Colonic mucosa (tissue), 4 donors: ENCODE measurements at regions not wholly inside any gene's neighbourhood (a gene's known extent, or its start where the extent isn't known, plus 50 kb on each side); places are given as distances from the start of the nearest gene placed in this dataset.

ENCODE experiments used
- DNase-seq: peaks from one replicate; pipeline ENCODE4 v3.0.0-alpha.2; 2020
- H3K27ac ChIP-seq: fragments of 200-600 bp; one replicate; pipeline ENCODE4 v1.8.0; 2021
- H3K27me3 ChIP-seq: fragments of 200-600 bp; one replicate; pipeline ENCODE4 v1.8.0; 2021
- H3K36me3 ChIP-seq: fragments of 200-600 bp; one replicate; pipeline ENCODE4 v1.8.0; 2021
- H3K4me1 ChIP-seq: fragments of 200-600 bp; one replicate; pipeline ENCODE4 v1.8.0; 2021; ENCODE audit warnings: mild to moderate bottlenecking
- H3K4me3 ChIP-seq: fragments of 200-600 bp; one replicate; pipeline ENCODE4 v1.8.0; 2021
- H3K9ac ChIP-seq, 2 donors: one replicate each; pipeline ENCODE4 v1.7.0; 2013; ENCODE audit warnings: control low read depth in 2 of 2, low read depth in 2 of 2, low read length in 2 of 2
- H3K9me3 ChIP-seq: fragments of 200-600 bp; one replicate; pipeline ENCODE4 v1.8.0; 2021
- CTCF ChIP-seq: fragments of 200-600 bp; IDR thresholded peaks from one replicate; pipeline ENCODE4 v1.8.0; 2022; ENCODE audit warnings: antibody characterized with exemption, mild to moderate bottlenecking
- intact Hi-C: fragments of 100-400 bp; cut with DNase I; formaldehyde crosslinking; loops from one replicate; pipeline ENCODE4 v1.14.1; 2022
- donor health status: healthy.
- donor health status: DM: no; HTN: no; CAD: no.
- donor health status: DM: no; HTN: no; CAD: no.

- intact Hi-C loops = no loop called here
- Histone ChIP-seq H3K4me3 (no peak overlapping the region), H3K9me3 (no peaks in the 10 kb centered on the region), H3K27me3 (no peaks in the 10 kb centered on the region), H3K27ac (no peak overlapping the region), H3K4me1 (no peaks in the 10 kb centered on the region), H3K9ac (no peak overlapping the region), H3K36me3 (no peaks in the 10 kb centered on the region)
- no peak for TF ChIP-seq CTCF
- DNase-seq = no peak
Observed at GRCh38 chr4:111676533-111676932, 468.7 kb upstream of the FAM241A start.

GRCh38 chr4:111678479-111678878 is 466.8 kb upstream of the FAM241A start:
- Histone ChIP-seq H3K36me3 (no peaks in the 10 kb centered on the region), H3K4me3 (no peak overlapping the region), H3K27me3 (no peaks in the 10 kb centered on the region), H3K9me3 (no peaks in the 10 kb centered on the region), H3K4me1 (no peaks in the 10 kb centered on the region), H3K27ac (no peak overlapping the region), H3K9ac (no peak overlapping the region)
- no peak for DNase-seq
- intact Hi-C loops = no loop called here
- no peak for TF ChIP-seq CTCF

GRCh38 chr4:111678908-111679307 is 466.3 kb upstream of the FAM241A start:
- no peaks in the 10 kb centered on the region for H3K36me3 ChIP-seq
- H3K9me3 ChIP-seq = no peaks in the 10 kb centered on the region
- no peak for DNase-seq
- no peaks in the 10 kb centered on the region for H3K27me3 ChIP-seq
- intact Hi-C loops = no loop called here
- TF ChIP-seq CTCF = no peak
- H3K4me3 ChIP-seq = no peak overlapping the region
- no peak overlapping the region for H3K27ac ChIP-seq
- no peaks in the 10 kb centered on the region for H3K4me1 ChIP-seq
- no peak overlapping the region for H3K9ac ChIP-seq

GRCh38 chr4:111681270-111681669 is 464.0 kb upstream of the FAM241A start:
- intact Hi-C loops = no loop called here
- TF ChIP-seq CTCF = no peak
- Histone ChIP-seq H3K27ac (no peak overlapping the region), H3K4me3 (no peak overlapping the region), H3K4me1 (no peaks in the 10 kb centered on the region), H3K9me3 (no peaks in the 10 kb centered on the region), H3K36me3 (no peaks in the 10 kb centered on the region), H3K9ac (no peak overlapping the region), H3K27me3 (no peaks in the 10 kb centered on the region)
- DNase-seq = no peak

- Histone ChIP-seq H3K27ac (no peak overlapping the region), H3K36me3 (no peaks in the 10 kb centered on the region), H3K9me3 (no peaks in the 10 kb centered on the region), H3K9ac (no peak overlapping the region), H3K4me1 (no peaks in the 10 kb centered on the region), H3K27me3 (no peaks in the 10 kb centered on the region), H3K4me3 (no peak overlapping the region)
- DNase-seq = no peak
- intact Hi-C loops = no loop called here
- no peak for TF ChIP-seq CTCF
Observed at GRCh38 chr4:111681751-111682150, 463.5 kb upstream of the FAM241A start.

- no peaks in the 10 kb centered on the region for H3K4me1 ChIP-seq
- intact Hi-C loops = no loop called here
- H3K9ac ChIP-seq = no peak overlapping the region
- H3K27ac ChIP-seq = no peak overlapping the region
- TF ChIP-seq CTCF = no peak
- no peak overlapping the region for H3K4me3 ChIP-seq
- no peaks in the 10 kb centered on the region for H3K9me3 ChIP-seq
- no peaks in the 10 kb centered on the region for H3K36me3 ChIP-seq
- no peaks in the 10 kb centered on the region for H3K27me3 ChIP-seq
- DNase-seq = no peak
Observed at GRCh38 chr4:111685205-111685604, 460.0 kb upstream of the FAM241A start.
